Left ventricle myocardium inferior (tissue), 1 donor: ENCODE measurements at regions not wholly inside any gene's neighbourhood (a gene's known extent, or its start where the extent isn't known, plus 50 kb on each side); places are given as distances from the start of the nearest gene placed in this dataset.
"Not testable (repeated sequence)": the region's sequence is repeated elsewhere in the genome, so short reads cannot be mapped to it uniquely, and the experiment has no call there.

ENCODE experiments used
- DNase-seq: peaks from one replicate; pipeline ENCODE4 v3.0.0-alpha.2; 2020
- H3K27ac ChIP-seq: fragments of 200-600 bp; replicated peaks from 2 replicates; pipeline ENCODE4 v1.8.0; 2021
- H3K27me3 ChIP-seq: fragments of 200-600 bp; 2 replicates; pipeline ENCODE4 v1.8.0; 2021; ENCODE audit warnings: low read depth
- H3K36me3 ChIP-seq: fragments of 200-600 bp; 2 replicates; pipeline ENCODE4 v1.8.0; 2021
- H3K4me1 ChIP-seq: fragments of 200-600 bp; 2 replicates; pipeline ENCODE4 v1.8.0; 2021
- H3K4me3 ChIP-seq: fragments of 200-600 bp; 2 replicates; pipeline ENCODE4 v1.8.0; 2021; ENCODE audit warnings: mild to moderate bottlenecking, moderate library complexity
- H3K9me3 ChIP-seq: fragments of 200-600 bp; replicated peaks from 2 replicates; pipeline ENCODE4 v1.8.0; 2021
- intact Hi-C: fragments of 100-400 bp; cut with micrococcal nuclease; formaldehyde crosslinking; loops from one replicate; pipeline ENCODE4 v1.11.0; 2022
- TF ChIP-seq, protein P1 (sequence below): fragments of 200-600 bp; IDR thresholded peaks from 2 replicates; pipeline ENCODE4 v1.8.0; 2021; ENCODE audit warnings: antibody characterized with exemption, mild to moderate bottlenecking, borderline replicate concordance
- donor health status: DM: no; HTN: yes; CAD: no; lungs with severe emphysema.

DNA sequence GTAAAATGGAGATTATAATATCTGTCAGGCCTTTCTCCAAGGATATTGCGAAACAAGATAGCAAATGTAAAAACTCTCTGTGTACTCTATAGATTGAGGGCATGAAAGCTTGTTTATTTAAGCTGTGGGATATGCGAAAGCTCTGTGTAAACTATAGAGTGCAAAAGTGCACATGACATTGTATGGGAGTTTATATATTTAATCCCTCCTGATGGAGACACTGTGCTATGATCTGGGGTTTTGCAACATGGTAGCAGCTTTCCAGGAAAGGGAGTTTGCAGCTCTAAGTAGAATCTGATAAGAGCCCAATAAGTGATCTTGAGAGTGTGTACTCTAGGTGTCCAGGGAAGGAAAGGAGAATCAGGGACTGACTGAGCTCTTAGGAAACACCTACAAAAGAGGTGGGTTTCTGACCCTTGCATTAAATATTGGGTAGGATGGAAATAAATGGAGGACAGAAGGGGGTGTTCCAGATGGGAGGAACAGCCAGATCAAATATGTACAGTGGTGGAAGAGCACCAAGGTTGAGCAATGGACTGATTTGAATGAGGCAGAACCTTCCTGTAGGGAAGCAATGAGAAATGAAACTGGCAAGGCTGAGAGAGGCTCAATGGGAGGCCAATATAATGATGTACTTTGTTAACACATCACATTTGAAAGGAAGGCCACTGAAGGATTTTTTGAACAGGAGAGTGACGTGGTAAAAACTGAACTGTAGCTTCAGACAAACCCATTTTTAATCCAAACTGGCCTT lies 450.1 kb downstream of the GJA1 start:
- H3K27me3 ChIP-seq: no peaks in the 10 kb centered on the region
- peaks cover 13% of the 10 kb centered on the region for H3K4me1 ChIP-seq
- no peak for DNase-seq
- no peak overlapping the region for H3K4me3 ChIP-seq
- no peaks in the 10 kb centered on the region for H3K36me3 ChIP-seq
- H3K27ac ChIP-seq: no peak overlapping the region
- no peaks in the 10 kb centered on the region for H3K9me3 ChIP-seq
- TF ChIP-seq, protein P1, sequence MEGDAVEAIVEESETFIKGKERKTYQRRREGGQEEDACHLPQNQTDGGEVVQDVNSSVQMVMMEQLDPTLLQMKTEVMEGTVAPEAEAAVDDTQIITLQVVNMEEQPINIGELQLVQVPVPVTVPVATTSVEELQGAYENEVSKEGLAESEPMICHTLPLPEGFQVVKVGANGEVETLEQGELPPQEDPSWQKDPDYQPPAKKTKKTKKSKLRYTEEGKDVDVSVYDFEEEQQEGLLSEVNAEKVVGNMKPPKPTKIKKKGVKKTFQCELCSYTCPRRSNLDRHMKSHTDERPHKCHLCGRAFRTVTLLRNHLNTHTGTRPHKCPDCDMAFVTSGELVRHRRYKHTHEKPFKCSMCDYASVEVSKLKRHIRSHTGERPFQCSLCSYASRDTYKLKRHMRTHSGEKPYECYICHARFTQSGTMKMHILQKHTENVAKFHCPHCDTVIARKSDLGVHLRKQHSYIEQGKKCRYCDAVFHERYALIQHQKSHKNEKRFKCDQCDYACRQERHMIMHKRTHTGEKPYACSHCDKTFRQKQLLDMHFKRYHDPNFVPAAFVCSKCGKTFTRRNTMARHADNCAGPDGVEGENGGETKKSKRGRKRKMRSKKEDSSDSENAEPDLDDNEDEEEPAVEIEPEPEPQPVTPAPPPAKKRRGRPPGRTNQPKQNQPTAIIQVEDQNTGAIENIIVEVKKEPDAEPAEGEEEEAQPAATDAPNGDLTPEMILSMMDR: no peak
- intact Hi-C loops: no loop called here

GRCh38 chr6:121886223-121886830 lies 450.9 kb downstream of the GJA1 start:
- Histone ChIP-seq H3K4me1 (peaks cover 13% of the 10 kb centered on the region), H3K27ac (no peak overlapping the region), H3K27me3 (no peaks in the 10 kb centered on the region), H3K9me3 (no peaks in the 10 kb centered on the region), H3K36me3 (no peaks in the 10 kb centered on the region), H3K4me3 (no peak overlapping the region)
- DNase-seq: no peak
- TF ChIP-seq, protein P1: no peak
- intact Hi-C loops: no loop called here

DNA sequence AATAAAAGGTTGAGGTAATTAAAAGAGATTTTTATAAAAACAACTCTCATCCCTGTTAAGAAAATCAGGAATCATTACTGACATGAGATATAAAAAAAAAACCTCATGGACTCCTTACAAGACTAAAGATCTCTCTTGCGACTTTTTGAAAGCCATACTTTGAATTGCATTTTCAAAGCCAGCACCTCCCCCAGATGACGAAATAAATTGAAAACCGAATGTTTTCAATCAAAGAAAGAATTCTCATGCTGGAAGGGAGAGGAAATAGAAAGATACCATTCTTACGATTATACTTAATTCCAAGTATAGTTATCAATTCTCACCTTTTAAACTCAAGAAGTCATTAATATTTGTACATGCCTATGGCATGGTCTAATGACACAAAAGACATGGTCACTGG lies 452.3 kb downstream of the GJA1 start:
- TF ChIP-seq, protein P1: no peak
- intact Hi-C loops: no loop called here
- Histone ChIP-seq H3K36me3 (no peaks in the 10 kb centered on the region), H3K4me1 (peaks cover 7% of the 10 kb centered on the region), H3K27ac (no peak overlapping the region), H3K4me3 (no peak overlapping the region), H3K27me3 (no peaks in the 10 kb centered on the region), H3K9me3 (no peaks in the 10 kb centered on the region)
- no peak for DNase-seq

DNA sequence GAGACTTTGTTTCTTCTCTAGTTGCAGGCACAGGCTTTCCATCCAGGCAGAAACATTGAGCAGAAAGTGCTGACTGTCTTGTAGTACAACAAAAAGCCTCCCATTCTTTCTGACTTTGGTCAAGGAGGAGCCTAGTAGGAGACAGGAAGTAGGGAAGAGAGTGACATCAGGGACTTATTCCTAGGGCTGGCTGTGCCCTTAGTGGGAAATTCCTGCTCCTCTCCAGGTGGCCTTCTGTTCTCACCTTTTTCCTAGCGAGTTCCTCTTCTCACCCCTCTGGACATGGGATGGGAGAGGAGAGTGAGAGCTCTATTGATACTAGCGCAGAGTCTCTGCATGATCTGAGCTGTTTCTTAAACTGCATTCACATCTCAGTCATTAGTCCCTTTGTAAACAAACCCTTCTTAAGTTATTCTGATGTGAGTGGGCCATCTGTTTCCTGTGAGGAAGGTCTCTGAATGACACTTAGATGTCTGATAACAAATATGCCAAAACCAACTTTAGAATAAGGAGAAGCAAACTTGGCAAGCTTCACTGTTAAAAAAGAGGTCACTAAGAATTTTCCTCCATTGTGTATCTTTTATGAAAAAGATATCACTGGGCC lies 455.0 kb downstream of the GJA1 start:
- no peaks in the 10 kb centered on the region for H3K9me3 ChIP-seq
- DNase-seq: no peak
- intact Hi-C loops: no loop called here

DNA sequence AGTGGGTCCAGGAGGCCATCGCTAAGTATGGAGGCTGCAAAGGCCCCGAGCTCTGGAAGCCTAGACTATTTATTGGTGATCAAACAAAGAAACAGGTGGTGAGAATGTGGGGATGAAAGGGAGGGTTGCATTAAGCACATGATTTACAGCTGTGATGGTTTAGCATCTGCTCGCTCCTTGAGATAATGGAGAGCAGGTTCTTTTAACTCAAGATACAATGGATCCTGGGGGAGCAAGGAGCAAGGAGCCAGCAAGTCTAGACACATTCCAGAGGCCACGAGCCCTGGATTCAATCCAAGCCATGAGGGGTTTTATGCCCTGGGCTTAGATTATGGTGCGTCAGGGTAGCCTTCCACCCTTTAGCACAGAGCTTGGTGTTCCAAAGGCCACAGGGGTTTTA lies 460.3 kb downstream of the GJA1 start:
- H3K4me3 ChIP-seq, H3K36me3 ChIP-seq, intact Hi-C loops, H3K27ac ChIP-seq, H3K4me1 ChIP-seq, H3K27me3 ChIP-seq, DNase-seq, H3K9me3 ChIP-seq: not testable (repeated sequence)

More for the DNA sequence above, 455.0 kb downstream of the GJA1 start:
- Histone ChIP-seq H3K4me1 (no peaks in the 10 kb centered on the region), H3K36me3 (no peaks in the 10 kb centered on the region), H3K27me3 (no peaks in the 10 kb centered on the region), H3K27ac (no peak overlapping the region), H3K4me3 (no peak overlapping the region)
- TF ChIP-seq, protein P1: no peak

DNA sequence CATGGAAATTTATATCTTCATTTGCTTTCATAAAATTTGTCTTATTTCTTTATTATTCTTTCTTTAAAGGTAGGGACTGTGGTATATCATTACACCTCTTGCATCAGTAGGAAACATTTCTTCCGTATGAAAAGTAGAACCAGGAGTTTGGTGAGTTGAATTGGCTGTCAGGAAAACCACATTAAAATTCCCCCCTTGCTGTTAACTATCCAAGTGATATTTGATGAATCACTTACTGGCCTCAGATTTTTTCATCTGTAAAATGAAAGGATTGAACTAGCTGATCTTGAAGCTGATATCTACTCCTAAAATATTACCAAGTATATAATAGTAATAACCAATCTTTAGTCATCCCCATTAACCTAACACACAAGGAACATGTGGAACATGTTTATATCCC lies 460.9 kb downstream of the GJA1 start:
- DNase-seq: no peak
- no peaks in the 10 kb centered on the region for H3K36me3 ChIP-seq

More for the DNA sequence above, 460.9 kb downstream of the GJA1 start:
- Histone ChIP-seq H3K27ac (no peak overlapping the region), H3K4me1 (no peaks in the 10 kb centered on the region), H3K27me3 (no peaks in the 10 kb centered on the region), H3K9me3 (no peaks in the 10 kb centered on the region), H3K4me3 (no peak overlapping the region)
- intact Hi-C loops: no loop called here
- TF ChIP-seq, protein P1: no peak
